Neuronal stem cell (in vitro differentiated cells): ENCODE measurements at regions not wholly inside any gene's neighbourhood (a gene's known extent, or its start where the extent isn't known, plus 50 kb on each side); places are given as distances from the start of the nearest gene placed in this dataset.

Experiments used
- DNase-seq: peaks from one replicate; pipeline ENCODE4 v3.0.0-alpha.2; 2013; ENCODE audit warnings: low spot score
- H2AFZ ChIP-seq: one replicate; pipeline ENCODE4 v1.6.1; 2013; ENCODE audit warnings: mild to moderate bottlenecking, low read length, inconsistent platforms
- H2AK5ac ChIP-seq: 2 replicates; pipeline ENCODE4 v1.6.1; 2013; ENCODE audit warnings: low read depth, mild to moderate bottlenecking, inconsistent platforms, low read length, moderate library complexity, mixed read lengths
- H2BK120ac ChIP-seq: 2 replicates; pipeline ENCODE4 v1.6.1; 2013; ENCODE audit warnings: low read depth, mild to moderate bottlenecking, inconsistent platforms, low read length, moderate library complexity, mixed read lengths
- H2BK12ac ChIP-seq: one replicate; pipeline ENCODE4 v1.6.1; 2013; ENCODE audit warnings: low read length, inconsistent platforms
- H2BK15ac ChIP-seq: 2 replicates; pipeline ENCODE4 v1.6.1; 2013; ENCODE audit warnings: mild to moderate bottlenecking, low read length, inconsistent platforms, mixed read lengths
- H2BK5ac ChIP-seq: one replicate; pipeline ENCODE4 v1.6.1; 2013; ENCODE audit warnings: inconsistent platforms, mild to moderate bottlenecking, low read length, moderate library complexity
- H3K14ac ChIP-seq: one replicate; pipeline ENCODE4 v1.6.1; 2013; ENCODE audit warnings: low read length, inconsistent platforms
- H3K18ac ChIP-seq: 2 replicates; pipeline ENCODE4 v1.6.1; 2013; ENCODE audit warnings: low read length, inconsistent platforms
- H3K23ac ChIP-seq: 2 replicates; pipeline ENCODE4 v1.6.1; 2013; ENCODE audit warnings: low read depth, mild to moderate bottlenecking, mixed read lengths, low read length, inconsistent platforms; ENCODE audit not compliant: poor library complexity
- H3K27ac ChIP-seq: replicated peaks from 3 replicates; pipeline ENCODE4 v1.5.1; 2013; ENCODE audit warnings: low read length, inconsistent platforms
- H3K27me3 ChIP-seq, 3 experiments: 2 replicates each; pipeline ENCODE4 v1.6.1; 2013; ENCODE audit warnings: low read length in 3 of 3, mild to moderate bottlenecking in 2 of 3, inconsistent platforms in 1 of 3, low read depth in 1 of 3, mixed read lengths in 1 of 3, moderate library complexity in 1 of 3; ENCODE audit not compliant: control insufficient read depth in 3 of 3, insufficient read depth in 3 of 3
- H3K36me3 ChIP-seq, 2 donors: replicated peaks in 1 of 2; 2 replicates each; pipeline ENCODE4 v1.6.1; 2013; ENCODE audit warnings: low read length in 2 of 2; ENCODE audit not compliant: control insufficient read depth in 2 of 2, insufficient read depth in 2 of 2
- H3K4ac ChIP-seq: 2 replicates; pipeline ENCODE4 v1.6.1; 2013; ENCODE audit warnings: inconsistent platforms, mild to moderate bottlenecking, low read length, moderate library complexity
- H3K4me1 ChIP-seq, 2 donors: 1 replicate in 1 of 2; 2 replicates in 1 of 2; pipeline ENCODE4 v1.6.1; 2013; ENCODE audit warnings: low read length in 2 of 2, low read depth in 1 of 2; ENCODE audit not compliant: control insufficient read depth in 2 of 2, insufficient read depth in 1 of 2
- H3K4me2 ChIP-seq: one replicate; pipeline ENCODE4 v1.6.1; 2013; ENCODE audit warnings: mild to moderate bottlenecking, low read length, inconsistent platforms; ENCODE audit not compliant: insufficient read depth, poor library complexity, severe bottlenecking
- H3K4me3 ChIP-seq, 2 donors: 2 replicates each; pipeline ENCODE4 v1.5.1; 2013; ENCODE audit warnings: low read length in 2 of 2, mild to moderate bottlenecking in 2 of 2, inconsistent platforms in 1 of 2, moderate library complexity in 1 of 2
- H3K79me1 ChIP-seq: one replicate; pipeline ENCODE4 v1.6.1; 2013; ENCODE audit warnings: low read depth, mild to moderate bottlenecking, inconsistent platforms, low read length, moderate library complexity
- H3K9ac ChIP-seq: one replicate; pipeline ENCODE4 v1.6.1; 2013; ENCODE audit warnings: mild to moderate bottlenecking, low read depth, low read length, inconsistent platforms; ENCODE audit not compliant: poor library complexity
- H3K9me3 ChIP-seq, 2 donors: replicated peaks in 1 of 2; 2 replicates each; pipeline versions ENCODE3 to v1.6.1; 2013; ENCODE audit warnings: low read length in 2 of 2, mild to moderate bottlenecking in 2 of 2, inconsistent platforms in 1 of 2, low read depth in 1 of 2, mixed read lengths in 1 of 2, moderate library complexity in 1 of 2; ENCODE audit not compliant: control insufficient read depth in 2 of 2, insufficient read depth in 1 of 2
- H4K8ac ChIP-seq: one replicate; pipeline ENCODE4 v1.6.1; 2013; ENCODE audit warnings: low read depth, mild to moderate bottlenecking, inconsistent platforms, low read length, moderate library complexity
- H4K91ac ChIP-seq: one replicate; pipeline ENCODE4 v1.6.1; 2013; ENCODE audit warnings: low read length, low read depth, mild to moderate bottlenecking, inconsistent platforms; ENCODE audit not compliant: poor library complexity
- WGBS, 2 donors: extraction: QIAGEN DNeasy Blood & Tissue Kit; methylation state at CpG; one replicate each; pipeline ENCODE4 v1.1.7; 2013; ENCODE audit warnings: missing lambda C conversion rate in 2 of 2, mixed read lengths in 1 of 2; ENCODE audit not compliant: insufficient read length in 2 of 2, insufficient replicate concordance in 1 of 2; ENCODE audit errors: extremely low coverage in 2 of 2; 5-methylcytosine and 5-hydroxymethylcytosine counted together

GRCh38 chr9:2253636-2254580 is 238.8 kb downstream of the SMARCA2 start:
- H3K23ac ChIP-seq = no peak overlapping the region
- H3K14ac ChIP-seq = no peak overlapping the region
- H2AFZ ChIP-seq = peak overlapping the region; percentile 18
- H4K8ac ChIP-seq = no peak overlapping the region
- H3K9me3 ChIP-seq = peaks cover 0 to 11% of the 10 kb centered on the region in 2 donors
- H3K36me3 ChIP-seq = no peaks in the 10 kb centered on the region
- H3K4me3 ChIP-seq = no peak overlapping the region
- H2BK12ac ChIP-seq = no peak overlapping the region
- H3K4ac ChIP-seq = no peak overlapping the region
- no peak overlapping the region for H3K4me2 ChIP-seq
- H3K18ac ChIP-seq = no peak overlapping the region
- no peak overlapping the region for H2BK15ac ChIP-seq
- no peak overlapping the region for H3K27ac ChIP-seq
- no peak overlapping the region for H4K91ac ChIP-seq
- H2BK120ac ChIP-seq = no peak overlapping the region
- no peak overlapping the region for H2AK5ac ChIP-seq
- DNase-seq = no peak
- H2BK5ac ChIP-seq = no peak overlapping the region
- peaks cover 2 to 11% of the 10 kb centered on the region in 2 donors for H3K4me1 ChIP-seq
- no peaks in the 10 kb centered on the region for H3K79me1 ChIP-seq
- H3K27me3 ChIP-seq = no peaks in the 10 kb centered on the region
- no peak overlapping the region for H3K9ac ChIP-seq
- no CpG with 5 or more reads among the region's 8 CpGs for WGBS, 2 donors

- Histone ChIP-seq H3K14ac (no peak overlapping the region), H2BK12ac (no peak overlapping the region), H4K8ac (no peak overlapping the region), H3K27me3 (no peaks in the 10 kb centered on the region), H3K4me3 (no peak overlapping the region), H2BK5ac (no peak overlapping the region), H2BK120ac (no peak overlapping the region), H4K91ac (no peak overlapping the region), H3K9me3 (peaks cover 0 to 11% of the 10 kb centered on the region in 2 donors), H2BK15ac (no peak overlapping the region), H3K9ac (no peak overlapping the region), H3K36me3 (no peaks in the 10 kb centered on the region), H3K4me2 (no peak overlapping the region), H3K27ac (no peak overlapping the region), H3K4me1 (peaks cover 2 to 11% of the 10 kb centered on the region in 2 donors), H2AFZ (peak overlapping the region; percentile 45), H2AK5ac (no peak overlapping the region), H3K79me1 (no peaks in the 10 kb centered on the region), H3K4ac (no peak overlapping the region), H3K23ac (no peak overlapping the region), H3K18ac (no peak overlapping the region)
- DNase-seq = no peak
- WGBS, 2 donors = no CpG with 5 or more reads among the region's 10 CpGs
These were observed 240.0 kb downstream of the SMARCA2 start for GRCh38 chr9:2255128-2255527.

GRCh38 chr9:2257248-2257929 is 242.2 kb downstream of the SMARCA2 start:
- Histone ChIP-seq H3K27me3 (no peaks in the 10 kb centered on the region), H2BK5ac (no peak overlapping the region), H2BK15ac (no peak overlapping the region), H3K4me3 (no peak overlapping the region), H2BK12ac (no peak overlapping the region), H3K14ac (no peak overlapping the region), H3K79me1 (no peaks in the 10 kb centered on the region), H3K23ac (no peak overlapping the region), H4K91ac (no peak overlapping the region), H3K27ac (no peak overlapping the region), H3K9ac (no peak overlapping the region), H3K4me1 (peaks cover 3 to 11% of the 10 kb centered on the region in 2 donors), H3K18ac (no peak overlapping the region), H2AK5ac (no peak overlapping the region), H4K8ac (no peak overlapping the region), H3K4me2 (no peak overlapping the region), H3K36me3 (no peaks in the 10 kb centered on the region), H2AFZ (peak overlapping the region; percentile 49), H3K9me3 (peaks cover 0 to under 1% of the 10 kb centered on the region in 2 donors), H2BK120ac (no peak overlapping the region), H3K4ac (no peak overlapping the region)
- no CpG with 5 or more reads among the region's 6 CpGs for WGBS, 2 donors
- DNase-seq = no peak
